HepG2 (cell line): ENCODE measurements at regions not wholly inside any gene's neighbourhood (a gene's known extent, or its start where the extent isn't known, plus 50 kb on each side); places are given as distances from the start of the nearest gene placed in this dataset.
A peak's percentile ranks its signal among the peaks of the same experiment; 100 is the strongest.

Experiments
- AHDC1 ChIP-seq: sonication (generic); formaldehyde crosslinking; IDR thresholded peaks from 2 replicates; pipeline ENCODE4 v1.5.1; 2020; ENCODE audit warnings: mild to moderate bottlenecking, missing genetic modification reagents, borderline replicate concordance
- CBX1 ChIP-seq: IDR thresholded peaks from one replicate; pipeline ENCODE4 v1.6.1; 2016; ENCODE audit warnings: antibody characterized with exemption, low read depth
- EP300 ChIP-seq, 3 experiments: sonication (generic) in 1 of 3; formaldehyde crosslinking in 1 of 3; IDR thresholded peaks; 2 replicates each; pipeline versions ENCODE4 v1.5.1 to v1.6.1; 2011 to 2020; ENCODE audit warnings: low read depth in 2 of 3, low read length in 2 of 3, borderline replicate concordance in 1 of 3, improper control_type of control experiment in 1 of 3, mild to moderate bottlenecking in 1 of 3, missing genetic modification reagents in 1 of 3, moderate library complexity in 1 of 3
- FOXK2 ChIP-seq: fragments of 450-650 bp; IDR thresholded peaks from 2 replicates; pipeline ENCODE4 v1.6.1; 2016
- HOXA5 ChIP-seq: sonication (generic); formaldehyde crosslinking; IDR thresholded peaks from 2 replicates; pipeline ENCODE4 v1.4.0; 2020; ENCODE audit warnings: missing genetic modification reagents
- JARID2 ChIP-seq: sonication (generic); formaldehyde crosslinking; IDR thresholded peaks from 2 replicates; pipeline ENCODE4 v1.8.1; 2023; ENCODE audit warnings: missing genetic modification reagents, inconsistent platforms; ENCODE audit not compliant: insufficient replicate concordance
- KDM5B ChIP-seq: sonication (generic); formaldehyde crosslinking; IDR thresholded peaks from 2 replicates; pipeline ENCODE4 v1.4.0; 2020; ENCODE audit warnings: missing genetic modification reagents, mild to moderate bottlenecking, borderline replicate concordance
- MAF1 ChIP-seq: sonication (generic); formaldehyde crosslinking; IDR thresholded peaks from 2 replicates; pipeline ENCODE4 v1.5.0; 2020; ENCODE audit warnings: missing genetic modification reagents, borderline replicate concordance
- MLLT10 ChIP-seq: sonication (generic); formaldehyde crosslinking; IDR thresholded peaks from 2 replicates; pipeline ENCODE4 v1.4.0; 2020; ENCODE audit warnings: missing genetic modification reagents
- MTA3 ChIP-seq: sonication (generic); formaldehyde crosslinking; IDR thresholded peaks from 2 replicates; pipeline ENCODE4 v1.4.0; 2020; ENCODE audit warnings: missing genetic modification reagents
- NFE2L2 ChIP-seq: fragments of 150-350 bp; IDR thresholded peaks from 2 replicates; pipeline ENCODE4 v1.6.1; 2014; ENCODE audit warnings: low read length
- NR3C1 ChIP-seq: sonication (generic); formaldehyde crosslinking; IDR thresholded peaks from 2 replicates; pipeline ENCODE4 v1.4.0; 2020; ENCODE audit warnings: missing genetic modification reagents
- PLSCR1 ChIP-seq: sonication (generic); formaldehyde crosslinking; IDR thresholded peaks from 2 replicates; pipeline ENCODE4 v1.5.0; 2020; ENCODE audit warnings: missing genetic modification reagents, mild to moderate bottlenecking, borderline replicate concordance
- SKIL ChIP-seq: sonication (generic); formaldehyde crosslinking; IDR thresholded peaks from 2 replicates; pipeline ENCODE4 v1.8.0; 2022; ENCODE audit warnings: missing genetic modification reagents, mild to moderate bottlenecking, moderate library complexity, borderline replicate concordance
- SSRP1 ChIP-seq: IDR thresholded peaks from 2 replicates; pipeline ENCODE4 v1.6.1; 2016; ENCODE audit warnings: control low read depth
- TEAD3 ChIP-seq: optimal IDR thresholded peaks from 2 replicates; pipeline ENCODE3; 2016; ENCODE audit warnings: borderline replicate concordance
- U2AF2 ChIP-seq: fragments of 200-400 bp; formaldehyde crosslinking; IDR thresholded peaks from 2 replicates; pipeline ENCODE4 v1.6.1; 2017; ENCODE audit warnings: low read depth, mild to moderate bottlenecking, low read length
- ZBTB3 ChIP-seq: sonication (generic); formaldehyde crosslinking; IDR thresholded peaks from 2 replicates; pipeline ENCODE4 v1.4.0; 2020; ENCODE audit warnings: low read depth, mild to moderate bottlenecking, moderate library complexity, missing genetic modification reagents, borderline replicate concordance
- ZNF205 ChIP-seq: IDR thresholded peaks from 2 replicates; pipeline ENCODE4 v1.6.1; 2018; ENCODE audit warnings: missing biosample characterization, missing genetic modification reagents
- ZNF225 ChIP-seq: sonication (generic); formaldehyde crosslinking; IDR thresholded peaks from 2 replicates; pipeline ENCODE4 v1.4.0; 2020; ENCODE audit warnings: mild to moderate bottlenecking, missing genetic modification reagents
- ZNF235 ChIP-seq: sonication (generic); formaldehyde crosslinking; IDR thresholded peaks from 2 replicates; pipeline ENCODE4 v1.8.1; 2023; ENCODE audit warnings: mild to moderate bottlenecking, missing genetic modification reagents, borderline replicate concordance
- ZNF558 ChIP-seq: sonication (generic); formaldehyde crosslinking; IDR thresholded peaks from 2 replicates; pipeline ENCODE4 v1.9.0; 2022; ENCODE audit warnings: mild to moderate bottlenecking, missing genetic modification reagents, borderline replicate concordance
- ZNF879 ChIP-seq: sonication (generic); formaldehyde crosslinking; IDR thresholded peaks from 2 replicates; pipeline ENCODE4 v1.8.1; 2023; ENCODE audit warnings: missing genetic modification reagents

- TF ChIP-seq PLSCR1 (CRISPR knock-in tag) (0 out of 2 replicates have a peak, but pooled peaks have one; percentile 57), MTA3 (CRISPR knock-in tag) (no peak), TEAD3 (CRISPR knock-in tag) (no peak), MAF1 (CRISPR knock-in tag) (no peak), ZNF879 (no peak), U2AF2 (no peak), EP300 (IDR thresholded peaks at IDR 0.05; ENCODE audit: low read depth in 2 of 2, low read length in 2 of 2) (0 out of 4 replicates have a peak, but pooled peaks of 1 of the 2 experiments have one; percentile 5), EP300 (CRISPR knock-in tag; IDR thresholded peaks at IDR 0.05; ENCODE audit: borderline replicate concordance) (no peak), SKIL (CRISPR knock-in tag) (no peak), CBX1 (no peak), HOXA5 (CRISPR knock-in tag) (no peak), MLLT10 (CRISPR knock-in tag) (no peak), NFE2L2 (no peak), ZNF235 (CRISPR knock-in tag) (no peak), ZNF205 (CRISPR knock-in tag) (no peak), FOXK2 (no peak), NR3C1 (CRISPR knock-in tag) (no peak), ZNF558 (CRISPR knock-in tag) (peak; percentile 48; the same call in 1 of the 2 replicates), ZBTB3 (no peak), SSRP1 (CRISPR knock-in tag) (no peak), JARID2 (CRISPR knock-in tag) (no peak), ZNF225 (CRISPR knock-in tag) (no peak), KDM5B (CRISPR knock-in tag) (0 out of 2 replicates have a peak, but pooled peaks have one; percentile 10), AHDC1 (CRISPR knock-in tag) (no peak)
These were observed 65.9 kb downstream of the KCNRG start (continued) for GRCh38 chr13:50080911-50081678.
